ENCODE measurements at regions not wholly inside any gene's neighbourhood (a gene's known extent, or its start where the extent isn't known, plus 50 kb on each side); places are given as distances from the start of the nearest gene placed in this dataset.

- Histone ChIP-seq H3K27me3 (ENCODE audit: control insufficient read depth in 3 of 3, insufficient read depth in 3 of 3, low read length in 3 of 3) (peaks cover 0 to 3% (median 0%) of the 10 kb centered on the region in 3 donors), H3K36me3 (ENCODE audit: control insufficient read depth in 3 of 3, insufficient read depth in 2 of 3, low read depth in 1 of 3, low read length in 3 of 3) (no peaks in the 10 kb centered on the region), H3K4me1 (ENCODE audit: control insufficient read depth in 3 of 3, insufficient read depth in 2 of 3, low read depth in 1 of 3, low read length in 2 of 3) (no peaks in the 10 kb centered on the region), H3K4me3 (ENCODE audit: low read depth in 1 of 3, low read length in 3 of 3) (no peak overlapping the region), H3K9me3 (ENCODE audit: control insufficient read depth in 2 of 2, insufficient read depth in 1 of 2, low read depth in 1 of 2, low read length in 1 of 2) (peaks cover 0 to 3% of the 10 kb centered on the region in 2 donors), H3K27ac (ENCODE audit: low read depth in 1 of 3, low read length in 2 of 3) (no peak overlapping the region)
- no peak for DNase-seq
- WGBS, 3 donors, result 22 to 53% (median 44%) methylated on average over 4 of the region's 4 CpGs
- FAIRE-seq, result no peak
These were observed 83.5 kb upstream of the LIMCH1 start for GRCh38 chr4:41454423-41454822.

DNA sequence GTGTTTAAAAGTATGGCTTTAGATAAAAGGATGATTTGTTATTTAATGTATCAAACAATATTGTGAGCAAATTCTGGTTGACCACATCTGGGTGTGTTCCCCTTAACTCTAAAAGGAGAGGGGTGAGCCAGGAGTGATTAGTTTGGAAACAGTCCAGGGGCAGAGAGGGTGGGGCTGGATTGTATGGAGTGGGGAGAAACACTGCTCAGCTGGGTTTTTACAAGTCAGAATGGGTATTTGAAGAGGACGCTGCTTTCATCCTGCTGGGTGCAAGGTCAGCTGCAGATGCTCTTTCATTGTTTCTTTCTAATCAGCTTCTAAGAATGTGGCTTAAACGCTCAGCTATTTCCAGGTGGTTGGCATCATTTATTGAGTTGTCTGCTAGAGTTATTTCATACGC is 82.8 kb upstream of the LIMCH1 start:
- H3K36me3 ChIP-seq (ENCODE audit: control insufficient read depth in 3 of 3, insufficient read depth in 2 of 3, low read depth in 1 of 3, low read length in 3 of 3), result no peaks in the 10 kb centered on the region
- 36 to 49% (median 44%) methylated on average over 3 of the region's 3 CpGs for WGBS, 3 donors
- no peak for DNase-seq

DNA sequence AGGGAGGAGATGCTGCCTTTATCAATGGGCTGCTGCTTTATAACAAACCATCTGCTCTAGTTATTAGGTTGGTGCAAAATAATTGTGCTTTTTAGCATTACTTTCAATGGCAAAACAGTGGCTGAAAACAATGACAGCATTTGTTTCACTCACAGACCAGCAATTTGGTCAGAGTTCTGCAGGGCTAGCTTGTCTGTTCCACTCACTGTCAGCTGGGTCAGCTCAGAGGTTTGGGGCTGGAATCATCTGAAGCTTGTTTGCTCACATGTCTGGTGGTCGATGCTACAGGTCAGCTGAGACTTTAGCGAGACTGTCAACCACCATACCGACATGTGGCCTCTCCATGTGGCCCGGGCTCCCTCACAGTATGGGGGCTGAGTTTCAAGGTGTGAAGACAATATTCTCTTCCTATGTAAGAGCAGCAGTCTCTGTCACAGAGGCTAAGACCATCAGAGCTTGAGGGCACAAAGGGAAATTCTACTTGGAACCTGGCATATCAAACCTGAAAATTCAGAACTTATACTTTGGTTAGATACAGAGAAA is 81.3 kb upstream of the LIMCH1 start:
- Histone ChIP-seq H3K9me3 (ENCODE audit: control insufficient read depth in 2 of 2, insufficient read depth in 1 of 2, low read depth in 1 of 2, low read length in 1 of 2) (no peaks in the 10 kb centered on the region), H3K4me3 (ENCODE audit: low read depth in 1 of 3, low read length in 3 of 3) (no peak overlapping the region), H3K36me3 (ENCODE audit: control insufficient read depth in 3 of 3, insufficient read depth in 2 of 3, low read depth in 1 of 3, low read length in 3 of 3) (no peaks in the 10 kb centered on the region), H3K27me3 (ENCODE audit: control insufficient read depth in 3 of 3, insufficient read depth in 3 of 3, low read length in 3 of 3) (peaks cover 0 to 3% (median 0%) of the 10 kb centered on the region in 3 donors), H3K4me1 (ENCODE audit: control insufficient read depth in 3 of 3, insufficient read depth in 2 of 3, low read depth in 1 of 3, low read length in 2 of 3) (no peaks in the 10 kb centered on the region), H3K27ac (ENCODE audit: low read depth in 1 of 3, low read length in 2 of 3) (no peak overlapping the region)
- WGBS, 3 donors, result 52 to 70% (median 66%) methylated on average over 4 of the region's 4 CpGs
- DNase-seq (no peak), FAIRE-seq (no peak)

More for the DNA sequence above, 82.8 kb upstream of the LIMCH1 start:
- Histone ChIP-seq H3K4me3 (ENCODE audit: low read depth in 1 of 3, low read length in 3 of 3) (no peak overlapping the region), H3K27me3 (ENCODE audit: control insufficient read depth in 3 of 3, insufficient read depth in 3 of 3, low read length in 3 of 3) (peaks cover 0 to 3% (median 0%) of the 10 kb centered on the region in 3 donors), H3K9me3 (ENCODE audit: control insufficient read depth in 2 of 2, insufficient read depth in 1 of 2, low read depth in 1 of 2, low read length in 1 of 2) (no peaks in the 10 kb centered on the region), H3K27ac (ENCODE audit: low read depth in 1 of 3, low read length in 2 of 3) (no peak overlapping the region), H3K4me1 (ENCODE audit: control insufficient read depth in 3 of 3, insufficient read depth in 2 of 3, low read depth in 1 of 3, low read length in 2 of 3) (no peaks in the 10 kb centered on the region)
- FAIRE-seq, result no peak

- 68 to 93% (median 92%) methylated on average over 2 of the region's 2 CpGs for WGBS, 3 donors
- Histone ChIP-seq H3K36me3 (ENCODE audit: control insufficient read depth in 3 of 3, insufficient read depth in 2 of 3, low read depth in 1 of 3, low read length in 3 of 3) (no peaks in the 10 kb centered on the region), H3K27me3 (ENCODE audit: control insufficient read depth in 3 of 3, insufficient read depth in 3 of 3, low read length in 3 of 3) (peaks cover 0 to 3% (median 0%) of the 10 kb centered on the region in 3 donors), H3K4me3 (ENCODE audit: low read depth in 1 of 3, low read length in 3 of 3) (no peak overlapping the region), H3K9me3 (ENCODE audit: control insufficient read depth in 2 of 2, insufficient read depth in 1 of 2, low read depth in 1 of 2, low read length in 1 of 2) (no peaks in the 10 kb centered on the region), H3K27ac (ENCODE audit: low read depth in 1 of 3, low read length in 2 of 3) (no peak overlapping the region), H3K4me1 (ENCODE audit: control insufficient read depth in 3 of 3, insufficient read depth in 2 of 3, low read depth in 1 of 3, low read length in 2 of 3) (no peaks in the 10 kb centered on the region)
- FAIRE-seq (no peak), DNase-seq (no peak)
These were observed 79.3 kb upstream of the LIMCH1 start for GRCh38 chr4:41458689-41459088.

GRCh38 chr4:41460641-41461040 is 77.3 kb upstream of the LIMCH1 start:
- no peak overlapping the region for H3K4me3 ChIP-seq (ENCODE audit: low read depth in 1 of 3, low read length in 3 of 3)
- FAIRE-seq (no peak), DNase-seq (no peak)
- H3K36me3 ChIP-seq (ENCODE audit: control insufficient read depth in 3 of 3, insufficient read depth in 2 of 3, low read depth in 1 of 3, low read length in 3 of 3), result no peaks in the 10 kb centered on the region
- H3K27me3 ChIP-seq (ENCODE audit: control insufficient read depth in 3 of 3, insufficient read depth in 3 of 3, low read length in 3 of 3), result no peaks in the 10 kb centered on the region
- 75 to 85% (median 80%) methylated on average over 5 of the region's 5 CpGs for WGBS, 3 donors
- no peak overlapping the region for H3K27ac ChIP-seq (ENCODE audit: low read depth in 1 of 3, low read length in 2 of 3)
- no peaks in the 10 kb centered on the region for H3K4me1 ChIP-seq (ENCODE audit: control insufficient read depth in 3 of 3, insufficient read depth in 2 of 3, low read depth in 1 of 3, low read length in 2 of 3)
- H3K9me3 ChIP-seq (ENCODE audit: control insufficient read depth in 2 of 2, insufficient read depth in 1 of 2, low read depth in 1 of 2, low read length in 1 of 2), result no peaks in the 10 kb centered on the region

DNA sequence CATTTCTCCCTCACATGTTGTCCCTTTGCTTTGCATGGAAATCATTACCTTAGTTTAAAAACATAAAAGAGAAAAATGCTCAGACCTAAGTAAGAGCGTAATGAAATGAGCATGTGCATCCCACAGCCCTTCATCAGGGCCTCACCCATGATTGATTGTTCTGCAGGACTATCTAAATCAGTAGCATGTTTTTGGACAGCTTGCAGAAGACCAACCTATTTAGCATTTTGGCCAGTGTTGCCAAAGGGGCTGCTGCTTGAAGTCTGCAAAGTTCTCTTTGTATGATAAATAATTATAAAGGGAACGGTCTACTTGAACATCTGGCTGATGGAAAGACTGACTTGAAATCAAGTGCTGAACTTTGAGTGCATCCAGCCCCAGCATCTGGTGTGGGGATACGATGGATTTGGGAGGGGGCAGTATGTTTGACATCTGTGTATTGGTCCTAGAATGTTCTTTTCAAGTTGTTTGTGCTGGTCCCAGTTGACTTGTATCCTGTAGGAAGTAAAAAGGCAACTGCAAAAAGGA is 76.1 kb upstream of the LIMCH1 start:
- no peaks in the 10 kb centered on the region for H3K9me3 ChIP-seq (ENCODE audit: control insufficient read depth in 2 of 2, insufficient read depth in 1 of 2, low read depth in 1 of 2, low read length in 1 of 2)

DNA sequence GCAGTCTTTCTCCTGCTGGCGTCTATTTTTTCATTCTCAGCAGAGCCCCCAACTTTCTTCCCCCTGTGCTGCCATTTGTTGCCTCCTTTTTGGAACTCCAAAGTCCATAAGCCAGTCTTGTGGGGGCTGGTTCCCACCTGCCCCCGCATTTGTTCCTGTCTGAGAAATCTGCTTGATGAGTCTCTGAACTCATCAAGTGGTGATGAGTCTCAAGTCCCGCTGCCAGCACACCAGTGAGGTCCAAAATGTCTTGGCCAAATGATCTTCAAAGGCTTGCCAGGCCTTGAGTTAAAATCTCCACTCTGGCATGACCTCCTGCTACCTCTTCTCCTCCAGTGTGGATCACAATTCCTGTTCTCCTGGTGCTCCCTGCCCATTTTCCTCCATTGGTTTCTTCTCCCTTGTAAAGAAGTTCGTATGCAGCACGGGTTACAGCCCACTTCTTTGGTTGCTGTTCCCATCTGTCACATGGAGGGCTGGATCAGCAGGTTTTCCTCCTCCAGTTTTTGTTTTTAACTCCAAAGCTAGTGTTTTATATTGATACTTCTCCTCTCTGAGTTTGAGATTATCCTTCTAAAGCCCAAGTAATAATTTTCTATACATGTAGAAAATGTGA is 72.7 kb upstream of the LIMCH1 start:
- 79 to 86% (median 79%) methylated on average over 5 of the region's 5 CpGs for WGBS, 3 donors
- no peak for FAIRE-seq
- no peak for DNase-seq
- H3K27ac ChIP-seq (ENCODE audit: low read depth in 1 of 3, low read length in 2 of 3), result no peak overlapping the region
- no peaks in the 10 kb centered on the region for H3K4me1 ChIP-seq (ENCODE audit: control insufficient read depth in 3 of 3, insufficient read depth in 2 of 3, low read depth in 1 of 3, low read length in 2 of 3)
- no peak overlapping the region for H3K4me3 ChIP-seq (ENCODE audit: low read depth in 1 of 3, low read length in 3 of 3)
- no peaks in the 10 kb centered on the region for H3K36me3 ChIP-seq (ENCODE audit: control insufficient read depth in 3 of 3, insufficient read depth in 2 of 3, low read depth in 1 of 3, low read length in 3 of 3)
- H3K27me3 ChIP-seq (ENCODE audit: control insufficient read depth in 3 of 3, insufficient read depth in 3 of 3, low read length in 3 of 3), result no peaks in the 10 kb centered on the region
- H3K9me3 ChIP-seq (ENCODE audit: control insufficient read depth in 2 of 2, insufficient read depth in 1 of 2, low read depth in 1 of 2, low read length in 1 of 2), result no peaks in the 10 kb centered on the region

More for the DNA sequence above, 76.1 kb upstream of the LIMCH1 start:
- Histone ChIP-seq H3K4me1 (ENCODE audit: control insufficient read depth in 3 of 3, insufficient read depth in 2 of 3, low read depth in 1 of 3, low read length in 2 of 3) (no peaks in the 10 kb centered on the region), H3K27ac (ENCODE audit: low read depth in 1 of 3, low read length in 2 of 3) (no peak overlapping the region), H3K27me3 (ENCODE audit: control insufficient read depth in 3 of 3, insufficient read depth in 3 of 3, low read length in 3 of 3) (no peaks in the 10 kb centered on the region), H3K4me3 (ENCODE audit: low read depth in 1 of 3, low read length in 3 of 3) (no peak overlapping the region), H3K36me3 (ENCODE audit: control insufficient read depth in 3 of 3, insufficient read depth in 2 of 3, low read depth in 1 of 3, low read length in 3 of 3) (no peaks in the 10 kb centered on the region)
- DNase-seq (no peak), FAIRE-seq (no peak)
- 54 to 63% (median 59%) methylated on average over 3 of the region's 3 CpGs for WGBS, 3 donors

- FAIRE-seq, result no peak
- WGBS, 3 donors, result 52 to 76% (median 56%) methylated on average over 2 of the region's 2 CpGs
- H3K4me3 ChIP-seq (ENCODE audit: low read depth in 1 of 3, low read length in 3 of 3), result no peak overlapping the region
- DNase-seq, result no peak
- no peak overlapping the region for H3K27ac ChIP-seq (ENCODE audit: low read depth in 1 of 3, low read length in 2 of 3)
- H3K27me3 ChIP-seq (ENCODE audit: control insufficient read depth in 3 of 3, insufficient read depth in 3 of 3, low read length in 3 of 3), result no peaks in the 10 kb centered on the region
- H3K36me3 ChIP-seq (ENCODE audit: control insufficient read depth in 3 of 3, insufficient read depth in 2 of 3, low read depth in 1 of 3, low read length in 3 of 3), result no peaks in the 10 kb centered on the region
- H3K4me1 ChIP-seq (ENCODE audit: control insufficient read depth in 3 of 3, insufficient read depth in 2 of 3, low read depth in 1 of 3, low read length in 2 of 3), result no peaks in the 10 kb centered on the region
- no peaks in the 10 kb centered on the region for H3K9me3 ChIP-seq (ENCODE audit: control insufficient read depth in 2 of 2, insufficient read depth in 1 of 2, low read depth in 1 of 2, low read length in 1 of 2)
These were observed 71.7 kb upstream of the LIMCH1 start for GRCh38 chr4:41466249-41466648.

- WGBS, 3 donors, result 24 to 37% (median 29%) methylated on average over 1 of the region's 1 CpG
- DNase-seq, result no peak
- H3K27ac ChIP-seq (ENCODE audit: low read depth in 1 of 3, low read length in 2 of 3), result no peak overlapping the region
- FAIRE-seq, result no peak
- H3K4me3 ChIP-seq (ENCODE audit: low read depth in 1 of 3, low read length in 3 of 3), result no peak overlapping the region
- H3K9me3 ChIP-seq (ENCODE audit: control insufficient read depth in 2 of 2, insufficient read depth in 1 of 2, low read depth in 1 of 2, low read length in 1 of 2), result no peaks in the 10 kb centered on the region
- H3K36me3 ChIP-seq (ENCODE audit: control insufficient read depth in 3 of 3, insufficient read depth in 2 of 3, low read depth in 1 of 3, low read length in 3 of 3), result no peaks in the 10 kb centered on the region
- no peaks in the 10 kb centered on the region for H3K27me3 ChIP-seq (ENCODE audit: control insufficient read depth in 3 of 3, insufficient read depth in 3 of 3, low read length in 3 of 3)
- no peaks in the 10 kb centered on the region for H3K4me1 ChIP-seq (ENCODE audit: control insufficient read depth in 3 of 3, insufficient read depth in 2 of 3, low read depth in 1 of 3, low read length in 2 of 3)
These were observed 69.8 kb upstream of the LIMCH1 start for GRCh38 chr4:41468122-41468521.
